ENCODE measurements at regions not wholly inside any gene's neighbourhood (a gene's known extent, or its start where the extent isn't known, plus 50 kb on each side); places are given as distances from the start of the nearest gene placed in this dataset.

DNA sequence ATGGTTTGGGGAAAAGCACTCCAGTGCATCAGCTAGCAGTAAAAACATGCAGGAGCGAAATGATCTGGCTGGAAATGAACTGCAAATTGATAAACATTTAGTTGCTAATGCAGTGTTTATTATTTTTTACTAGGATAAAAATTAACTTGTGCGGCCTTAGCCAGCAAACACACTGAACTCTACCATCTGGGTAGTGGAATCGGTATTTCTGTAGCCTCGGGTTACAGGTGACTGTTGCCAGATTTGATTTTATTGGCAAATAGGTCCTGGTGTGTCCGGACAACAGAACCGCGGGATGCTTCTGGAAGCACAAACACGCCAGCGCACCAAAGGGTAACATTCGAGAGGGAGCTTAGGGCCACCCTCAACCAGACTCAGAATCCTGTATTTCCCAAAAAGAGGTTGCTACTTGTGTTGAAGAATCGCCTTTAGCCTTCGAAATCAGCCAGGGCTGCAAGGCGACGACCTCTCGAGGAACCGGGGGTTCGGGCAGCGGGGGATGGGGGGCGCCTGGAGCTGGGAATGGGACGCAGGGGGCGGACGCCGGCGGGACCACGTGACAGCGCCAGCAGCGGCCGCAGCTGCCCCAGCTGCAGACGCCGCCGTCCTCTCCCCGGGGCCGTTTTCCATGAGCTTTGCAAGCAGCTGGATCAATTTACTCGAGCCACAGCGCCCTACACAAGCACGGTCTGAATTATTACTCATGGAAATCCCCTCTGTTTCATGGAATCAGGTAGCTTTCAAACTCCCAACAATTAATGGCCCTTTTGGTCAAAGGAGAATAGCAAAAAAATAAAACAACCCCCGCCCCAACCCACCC, 158.8 kb downstream of the TOMM20 start:
- Histone ChIP-seq H3K18ac (ENCODE audit: insufficient read length, low read depth, low read length) (peak overlapping the region; percentile 89), H2AFZ (ENCODE audit: low read length) (peak overlapping the region; percentile 34), H2AK5ac (ENCODE audit: insufficient read length, low read length) (no peak overlapping the region), H2BK5ac (ENCODE audit: insufficient read length, low read length) (no peak overlapping the region), H3K23me2 (ENCODE audit: insufficient read length, low read depth, low read length, poor library complexity, severe bottlenecking) (peaks cover 3% of the 10 kb centered on the region), H4K5ac (ENCODE audit: insufficient read length, low read depth, low read length) (peak overlapping the region; percentile 59), H3K9ac (ENCODE audit: extremely low read depth, insufficient read length, low read length) (peak overlapping the region; percentile 16), H3K9me3 (ENCODE audit: control insufficient read depth, low read depth, low read length) (no peaks in the 10 kb centered on the region), H4K20me1 (ENCODE audit: control insufficient read depth, insufficient read depth, insufficient read length) (no peaks in the 10 kb centered on the region), H3K27ac (ENCODE audit: insufficient read length, low read depth, low read length) (peak overlapping the region; percentile 74), H4K8ac (replicated peaks; ENCODE audit: insufficient read length, low read depth, low read length) (no peak overlapping the region), H3K4me2 (ENCODE audit: insufficient read depth, insufficient read length, low read length) (peak overlapping the region; percentile 68), H3K4ac (ENCODE audit: low read depth, low read length) (no peak overlapping the region), H3K79me1 (ENCODE audit: insufficient read depth, low read depth, low read length, poor library complexity, severe bottlenecking) (no peaks in the 10 kb centered on the region), H2BK12ac (ENCODE audit: insufficient read length, low read depth, low read length) (peak overlapping the region; percentile 51), H4K91ac (ENCODE audit: insufficient read length, low read depth, low read length) (no peak overlapping the region), H3K14ac (ENCODE audit: insufficient read depth, low read length) (peak overlapping the region; percentile 77; the same call in 1 of the 2 replicates), H3T11ph (ENCODE audit: low read length) (no peak overlapping the region), H2BK20ac (ENCODE audit: low read depth, low read length, poor library complexity, severe bottlenecking) (peak overlapping the region; percentile 62), H3K23ac (ENCODE audit: insufficient read length, low read depth, low read length) (no peak overlapping the region), H3K79me2 (ENCODE audit: insufficient read depth, low read length) (no peaks in the 10 kb centered on the region), H3K4me1 (ENCODE audit: insufficient read depth, low read length) (peaks cover 10% of the 10 kb centered on the region; the same call in 1 of the 2 replicates), H3K56ac (ENCODE audit: insufficient read length, low read depth, low read length) (no peak overlapping the region), H3K27me3 (ENCODE audit: insufficient read depth, low read length) (no peaks in the 10 kb centered on the region; the same call in 1 of the 2 replicates), H2BK15ac (ENCODE audit: low read depth, low read length) (no peak overlapping the region), H2BK120ac (ENCODE audit: low read depth, low read length, poor library complexity, severe bottlenecking) (peak overlapping the region; percentile 24)
- Mint-ChIP-seq H3K4me1 (peaks cover 42 to 49% of the 10 kb centered on the region in 2 experiments), H3K27me3 (ENCODE audit: low read depth) (peaks cover 1% of the 10 kb centered on the region; the same call in 1 of the 2 replicates), H3K9me3 (no peaks in the 10 kb centered on the region; a peak in 1 of 5 replicates), H3K27ac (peak overlapping the region in 2 of 3 experiments; percentile 66 to 88; a peak in 3 of 7 replicates), H3K36me3 (ENCODE audit: insufficient read depth in 1 of 3, low read depth in 3 of 3) (no peaks in the 10 kb centered on the region), H3K4me3 (peak overlapping the region; percentile 28 to 60; a peak in 4 of 5 replicates)
- peak; percentile 80 for DNase-seq
- no CpG with 5 or more reads among the region's 37 CpGs for WGBS (ENCODE audit: extremely low coverage, insufficient read length, low lambda C conversion rate)
- TF ChIP-seq, protein P1, sequence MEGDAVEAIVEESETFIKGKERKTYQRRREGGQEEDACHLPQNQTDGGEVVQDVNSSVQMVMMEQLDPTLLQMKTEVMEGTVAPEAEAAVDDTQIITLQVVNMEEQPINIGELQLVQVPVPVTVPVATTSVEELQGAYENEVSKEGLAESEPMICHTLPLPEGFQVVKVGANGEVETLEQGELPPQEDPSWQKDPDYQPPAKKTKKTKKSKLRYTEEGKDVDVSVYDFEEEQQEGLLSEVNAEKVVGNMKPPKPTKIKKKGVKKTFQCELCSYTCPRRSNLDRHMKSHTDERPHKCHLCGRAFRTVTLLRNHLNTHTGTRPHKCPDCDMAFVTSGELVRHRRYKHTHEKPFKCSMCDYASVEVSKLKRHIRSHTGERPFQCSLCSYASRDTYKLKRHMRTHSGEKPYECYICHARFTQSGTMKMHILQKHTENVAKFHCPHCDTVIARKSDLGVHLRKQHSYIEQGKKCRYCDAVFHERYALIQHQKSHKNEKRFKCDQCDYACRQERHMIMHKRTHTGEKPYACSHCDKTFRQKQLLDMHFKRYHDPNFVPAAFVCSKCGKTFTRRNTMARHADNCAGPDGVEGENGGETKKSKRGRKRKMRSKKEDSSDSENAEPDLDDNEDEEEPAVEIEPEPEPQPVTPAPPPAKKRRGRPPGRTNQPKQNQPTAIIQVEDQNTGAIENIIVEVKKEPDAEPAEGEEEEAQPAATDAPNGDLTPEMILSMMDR (conservative IDR thresholded peaks at IDR 0.05) = no peak

Measured in H9 (cell line).